Activated effector memory CD4-positive, alpha-beta T cell treated with anti-CD3 and anti-CD28 coated beads, Interleukin-2, amount 50 U/mL, for 16 hours (primary cell): ENCODE measurements at regions not wholly inside any gene's neighbourhood (a gene's known extent, or its start where the extent isn't known, plus 50 kb on each side); places are given as distances from the start of the nearest gene placed in this dataset.
"Not testable (repeated sequence)": the region's sequence is repeated elsewhere in the genome, so short reads cannot be mapped to it uniquely, and the experiment has no call there.

Experiments
- DNase-seq: peaks from one replicate; pipeline ENCODE4 v3.0.0-alpha.2; 2020

- not testable (repeated sequence) for DNase-seq
Observed at GRCh38 chr9:61817127-61817705, 627.4 kb downstream of the SPATA31A7 start.

- peak; percentile 95 for DNase-seq
Observed at GRCh38 chr9:61853624-61854259, 663.9 kb downstream of the SPATA31A7 start.

- peak; percentile 60 for DNase-seq
Observed at GRCh38 chr9:61854260-61854640, 664.4 kb downstream of the SPATA31A7 start.

- DNase-seq = not testable (repeated sequence)
Observed at GRCh38 chr9:61856283-61856682, 666.4 kb downstream of the SPATA31A7 start.

- peak; percentile 62 for DNase-seq
Observed at GRCh38 chr9:61856858-61857453, 667.1 kb downstream of the SPATA31A7 start.

- DNase-seq = not testable (repeated sequence)
Observed at GRCh38 chr9:61857709-61858351, 668.0 kb downstream of the SPATA31A7 start.

- DNase-seq = peak; percentile 80
Observed at GRCh38 chr9:61862431-61862971, 672.7 kb downstream of the SPATA31A7 start.

- peak; percentile 39 for DNase-seq
Observed at GRCh38 chr9:61864463-61864862, 674.6 kb downstream of the SPATA31A7 start.

GRCh38 chr9:61868965-61869364 lies 679.1 kb downstream of the SPATA31A7 start:
- not testable (repeated sequence) for DNase-seq

- not testable (repeated sequence) for DNase-seq
Observed at GRCh38 chr9:61872329-61872728, 682.5 kb downstream of the SPATA31A7 start.
